COR-L47 (cell line): ENCODE measurements at regions not wholly inside any gene's neighbourhood (a gene's known extent, or its start where the extent isn't known, plus 50 kb on each side); places are given as distances from the start of the nearest gene placed in this dataset.
"Not testable (repeated sequence)": the region's sequence is repeated elsewhere in the genome, so short reads cannot be mapped to it uniquely, and the experiment has no call there.

ENCODE experiments used
- DNase-seq: peaks from one replicate; lab custom pipeline; 2025; lab: John Stamatoyannopoulos, UW

DNA sequence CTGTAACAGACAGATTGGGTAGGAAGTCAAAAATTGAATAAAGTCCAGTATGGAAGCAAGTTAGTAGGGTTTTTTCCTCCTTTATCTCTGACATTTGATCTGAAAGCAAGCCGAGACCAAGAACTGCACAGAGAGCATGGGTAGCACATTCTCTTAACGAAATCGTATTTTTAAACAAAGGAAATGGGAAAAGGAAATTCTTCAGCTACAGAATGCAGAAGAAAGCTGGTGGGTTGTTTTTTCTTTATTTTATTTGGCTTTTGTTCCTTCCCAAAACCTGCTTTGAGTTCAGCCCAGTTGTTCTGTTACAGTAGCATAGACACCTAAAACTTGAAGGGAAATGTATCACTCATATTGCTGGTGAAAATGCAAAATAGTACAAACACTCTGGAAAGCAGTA, 397.0 kb downstream of the GBE1 start:
- DNase-seq, result no peak

- no peak for DNase-seq
Observed at GRCh38 chr3:81363816-81364215, 397.6 kb downstream of the GBE1 start.

DNA sequence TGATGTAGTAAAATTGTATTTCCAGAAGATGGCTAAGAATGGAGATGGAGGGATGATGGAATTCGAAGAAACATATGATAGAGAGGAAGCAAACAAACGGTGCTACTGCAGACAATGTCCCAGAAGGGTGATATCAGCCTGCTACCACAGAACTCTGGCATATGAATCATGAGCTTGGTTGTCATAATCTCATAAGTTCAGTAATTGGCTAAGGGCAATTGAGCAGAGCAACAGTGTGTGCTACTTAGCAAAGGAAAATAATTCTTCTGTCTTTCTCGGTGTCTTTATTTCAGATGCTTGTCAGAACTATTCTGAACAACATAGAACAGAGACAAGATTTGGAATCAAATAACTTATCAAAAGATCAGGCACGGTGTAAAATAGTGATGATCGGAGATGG, 407.3 kb downstream of the GBE1 start:
- DNase-seq, result no peak

- no peak for DNase-seq
Observed at GRCh38 chr3:81352867-81353266, 408.6 kb downstream of the GBE1 start.

DNA sequence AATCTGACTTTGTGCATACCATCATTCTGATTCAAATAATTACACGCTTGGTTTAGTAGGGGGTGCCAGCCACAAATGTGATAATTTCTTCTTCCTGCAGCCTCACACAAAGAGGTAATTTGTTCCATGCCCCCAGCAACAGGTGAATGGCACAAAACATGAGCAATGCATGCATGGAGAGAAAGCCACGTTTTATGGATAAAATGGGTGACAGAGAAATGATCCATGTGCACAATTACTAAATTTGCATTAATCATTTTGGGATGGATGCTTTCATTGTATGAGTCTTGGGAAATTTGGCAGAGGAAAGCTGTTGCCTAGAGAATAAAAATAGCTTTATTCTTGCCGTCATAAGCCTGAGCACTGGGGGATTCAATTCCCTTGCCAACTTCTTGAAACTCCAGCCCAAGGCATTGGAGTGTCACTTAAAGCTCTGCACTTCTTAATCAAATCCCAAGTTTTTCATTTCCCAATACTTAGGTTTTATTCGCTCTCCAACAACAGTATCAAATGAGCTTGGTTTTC, 411.6 kb downstream of the GBE1 start:
- no peak for DNase-seq

DNA sequence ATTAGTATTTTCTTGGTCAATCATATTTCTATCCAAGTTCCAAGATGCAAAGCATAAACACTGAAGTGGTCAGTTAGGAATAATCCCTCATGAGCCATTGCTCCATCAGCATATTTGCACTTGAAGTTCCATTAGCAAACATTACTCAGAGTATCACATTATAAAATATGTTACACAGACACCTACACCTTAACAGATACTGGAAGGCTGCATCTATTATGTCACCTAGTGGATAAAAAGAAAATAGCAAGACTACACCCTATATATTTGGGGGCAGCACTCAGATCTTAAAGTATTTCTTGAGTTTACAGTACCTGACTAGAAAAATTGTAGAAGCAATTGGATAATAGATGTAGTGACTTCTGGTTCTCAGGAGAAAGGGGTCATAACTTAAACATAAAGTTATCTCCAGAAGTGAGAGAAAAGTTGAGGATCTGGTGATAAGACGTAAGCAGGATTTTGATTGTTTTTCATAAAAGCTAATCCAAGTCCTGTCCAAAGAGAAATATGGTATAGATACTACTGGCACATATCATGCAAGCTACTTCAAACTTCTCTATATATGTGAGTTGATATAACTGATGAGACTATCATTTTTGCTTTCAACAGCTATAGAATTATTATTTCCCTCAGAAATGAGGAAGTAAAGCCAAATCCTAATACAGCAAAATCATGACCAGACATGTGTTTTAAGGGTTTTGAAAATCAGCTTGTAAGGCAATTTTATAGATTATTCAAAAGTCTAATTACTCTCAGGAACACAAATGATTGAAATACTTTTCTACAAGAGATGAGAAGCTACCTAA, 422.2 kb downstream of the GBE1 start:
- DNase-seq, result no peak

DNA sequence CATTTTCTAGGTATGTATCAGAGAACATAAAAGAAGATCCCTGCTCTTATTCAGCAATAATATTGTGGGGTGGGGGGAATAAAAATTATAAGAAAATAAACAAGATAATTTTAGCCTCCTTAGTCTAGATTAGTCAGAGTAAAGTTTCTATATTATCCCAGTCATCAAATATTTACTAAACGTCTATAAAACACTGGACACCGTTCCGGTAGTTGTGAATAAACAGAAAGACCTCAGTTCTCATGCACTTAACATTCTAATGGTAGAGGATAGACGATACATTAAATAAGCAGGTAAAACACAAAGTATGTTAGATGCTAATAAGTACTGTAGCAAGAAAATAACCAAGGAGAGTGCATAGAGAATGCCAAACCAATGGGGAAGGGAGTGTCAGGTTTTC, 425.0 kb downstream of the GBE1 start:
- DNase-seq, result no peak

GRCh38 chr3:81329835-81330234, 431.6 kb downstream of the GBE1 start:
- not testable (repeated sequence) for DNase-seq

DNA sequence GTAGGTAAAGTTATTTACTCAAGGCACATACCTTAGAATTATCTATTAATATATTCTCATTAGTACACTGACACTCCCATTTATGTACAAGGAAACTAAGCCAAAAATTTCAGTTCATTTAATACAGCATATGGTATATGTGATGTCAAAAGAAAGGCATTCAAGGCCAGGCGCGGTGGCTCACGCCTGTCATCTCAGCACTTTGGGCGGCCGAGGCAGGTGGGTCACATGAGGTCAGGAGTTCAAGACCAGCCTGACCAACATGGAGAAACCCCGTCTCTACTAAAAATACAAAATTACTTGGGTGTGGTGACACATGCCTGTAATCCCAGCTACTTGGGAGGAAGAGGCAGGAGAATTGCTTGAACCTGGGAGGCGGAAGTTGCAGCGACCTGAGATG, 435.2 kb downstream of the GBE1 start:
- DNase-seq, result no peak

DNA sequence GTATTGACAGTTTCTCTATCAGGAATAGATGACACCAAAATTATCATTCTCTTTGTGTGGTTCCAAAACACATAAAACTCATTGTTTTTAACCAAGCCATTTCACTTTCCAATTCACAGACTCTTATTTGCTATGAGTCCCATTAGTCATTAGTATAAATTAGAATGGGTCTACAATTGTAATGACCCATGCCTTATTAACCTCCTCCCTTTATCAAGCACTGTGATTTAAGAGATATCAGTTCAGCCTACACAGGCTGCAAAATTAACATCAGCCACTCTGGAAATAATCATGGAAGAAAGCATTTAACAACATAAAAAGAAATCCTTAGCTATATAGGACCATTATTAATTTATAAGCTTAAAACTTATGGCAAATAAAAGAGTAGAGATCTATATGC, 440.6 kb downstream of the GBE1 start:
- DNase-seq, result no peak

DNA sequence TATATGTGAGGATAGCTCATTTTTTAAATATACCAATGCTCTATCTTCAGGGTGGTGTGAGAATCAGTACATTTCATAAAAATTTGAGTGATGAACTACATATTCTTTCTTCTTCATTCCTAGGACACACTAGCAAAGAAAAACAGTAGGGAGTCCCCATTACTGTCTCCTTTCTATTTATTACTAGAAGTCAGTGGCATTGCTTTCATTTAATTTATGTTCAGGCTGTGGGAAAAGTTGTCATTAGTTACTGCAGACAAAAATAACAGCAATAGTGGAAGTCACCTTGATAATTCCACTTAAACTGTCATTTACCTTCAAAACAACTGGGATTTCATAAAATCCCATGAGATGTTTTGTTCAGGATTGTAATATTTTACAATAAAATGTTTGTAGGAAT, 446.4 kb downstream of the GBE1 start:
- DNase-seq, result no peak

- no peak for DNase-seq
Observed at GRCh38 chr3:81311321-81311720, 450.1 kb downstream of the GBE1 start.

DNA sequence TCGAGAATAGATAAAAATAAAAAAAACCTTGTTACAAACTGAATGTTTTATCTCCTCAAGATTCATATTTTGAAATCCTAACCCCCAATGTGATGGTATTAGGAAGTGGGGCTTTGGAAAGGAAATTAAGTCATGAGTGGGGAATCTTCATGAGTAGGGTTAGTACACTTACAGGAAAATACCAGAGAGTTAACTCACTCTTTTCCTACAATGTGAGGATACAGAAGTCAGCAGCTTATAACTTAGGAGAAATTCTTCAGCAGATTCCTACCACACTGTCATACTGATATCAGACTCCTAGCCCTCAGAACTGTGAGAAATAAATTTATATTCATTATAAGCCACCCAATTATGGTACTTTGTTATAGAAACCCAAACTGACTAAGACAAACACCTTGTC, 453.1 kb downstream of the GBE1 start:
- DNase-seq, result no peak

DNA sequence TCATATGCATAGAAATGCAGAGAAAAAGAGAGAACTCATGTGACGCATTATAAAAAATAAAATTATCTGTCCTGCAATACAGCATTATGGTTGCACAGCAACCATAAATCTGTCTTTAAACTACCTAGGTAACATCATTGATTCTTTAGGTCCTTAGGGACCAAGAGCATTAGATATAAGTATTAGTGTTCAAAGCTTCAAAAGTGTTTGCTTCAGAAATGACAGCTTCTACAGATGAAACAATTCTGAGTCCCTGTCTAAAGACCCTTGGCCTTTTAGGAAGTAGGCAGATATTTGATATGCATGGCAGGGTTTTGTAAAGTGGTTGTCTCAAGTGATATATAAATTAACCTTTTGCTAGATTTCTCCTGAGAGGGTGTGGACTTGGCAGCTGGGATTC, 454.2 kb downstream of the GBE1 start:
- no peak for DNase-seq

GRCh38 chr3:81303321-81303720, 458.1 kb downstream of the GBE1 start:
- DNase-seq, result no peak

DNA sequence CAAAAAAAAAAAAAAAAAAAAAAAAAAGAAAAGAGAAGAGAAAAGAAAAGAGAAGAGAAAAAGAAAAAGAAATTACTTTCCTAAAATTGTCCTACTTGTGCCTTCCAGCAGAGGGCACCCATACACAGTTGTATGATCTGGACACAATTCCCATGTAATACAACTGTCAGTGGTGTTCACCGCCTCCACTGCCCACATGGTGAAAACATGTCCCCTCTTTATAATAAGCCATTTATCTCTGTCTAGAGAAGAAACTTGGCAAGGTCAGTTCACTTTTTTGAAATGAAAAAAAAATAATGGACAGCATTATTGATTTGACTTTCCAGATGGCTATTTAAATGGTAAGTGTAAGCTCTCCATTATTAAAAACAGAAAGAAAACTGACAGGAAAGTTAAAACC, 459.4 kb downstream of the GBE1 start:
- peak; percentile 6 for DNase-seq

GRCh38 chr3:81301230-81301629, 460.2 kb downstream of the GBE1 start:
- DNase-seq, result no peak

GRCh38 chr3:81300324-81300927, 461.0 kb downstream of the GBE1 start:
- DNase-seq, result peak; percentile 7

- no peak for DNase-seq
Observed at GRCh38 chr3:81299481-81299880, 462.0 kb downstream of the GBE1 start.

GRCh38 chr3:81295906-81296577, 465.4 kb downstream of the GBE1 start:
- DNase-seq, result no peak

GRCh38 chr3:81293156-81293555, 468.3 kb downstream of the GBE1 start:
- DNase-seq, result no peak

DNA sequence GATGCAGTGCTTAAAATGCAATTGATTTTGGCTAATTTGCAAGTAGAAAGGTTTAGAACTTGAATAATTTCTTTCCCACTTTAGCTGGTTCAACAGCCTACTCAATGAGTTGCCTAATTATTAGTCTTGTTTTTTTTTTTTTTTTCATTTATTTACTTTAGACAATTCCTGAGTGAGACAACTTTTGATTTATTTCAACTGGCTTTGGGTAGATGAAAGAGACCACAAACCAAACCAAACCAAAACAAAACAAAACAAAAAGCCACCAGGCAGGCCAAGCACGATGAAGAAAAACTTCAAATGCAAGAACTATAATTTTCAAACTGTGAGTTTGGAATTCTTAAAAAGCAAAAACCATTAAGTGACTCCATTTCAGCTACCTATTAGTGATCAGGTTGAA, 469.9 kb downstream of the GBE1 start:
- DNase-seq, result no peak

DNA sequence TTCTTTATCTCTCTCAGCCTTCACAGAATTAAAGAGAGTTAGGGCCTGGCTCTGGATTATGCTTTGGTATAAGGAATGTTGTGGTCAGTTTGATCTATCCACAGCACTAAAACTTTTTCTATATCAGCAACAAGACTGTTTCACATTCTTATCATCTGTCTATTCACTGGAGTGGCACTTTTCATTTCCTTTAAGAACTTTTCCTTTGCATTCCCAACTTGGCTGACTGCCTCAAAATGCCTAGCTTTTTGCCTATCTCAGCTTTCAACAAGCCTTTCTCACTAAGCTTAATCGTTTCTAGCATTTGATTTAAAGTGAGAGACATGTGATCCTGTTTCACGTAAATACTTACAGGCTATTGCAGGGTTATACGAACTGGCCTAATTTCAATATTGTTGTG, 471.8 kb downstream of the GBE1 start:
- DNase-seq, result no peak
